K562 (cell line): ENCODE measurements at regions not wholly inside any gene's neighbourhood (a gene's known extent, or its start where the extent isn't known, plus 50 kb on each side); places are given as distances from the start of the nearest gene placed in this dataset.

Experiments
- ATF6 ChIP-seq: sonication (generic); formaldehyde crosslinking; IDR thresholded peaks from 2 replicates; pipeline ENCODE4 v1.4.0; 2020; ENCODE audit warnings: mild to moderate bottlenecking, missing genetic modification reagents
- C11orf30 ChIP-seq: fragments of 450-650 bp; IDR thresholded peaks from 2 replicates; pipeline ENCODE4 v1.6.1; 2016; ENCODE audit warnings: low read depth, mild to moderate bottlenecking
- CHCHD3 ChIP-seq: fragments of 250-450 bp; sonication (Bioruptor Pico); IDR thresholded peaks from 2 replicates; pipeline ENCODE4 v2.1.2; 2022; ENCODE audit warnings: mild to moderate bottlenecking
- HDAC3 ChIP-seq: fragments of 450-650 bp; IDR thresholded peaks from 2 replicates; pipeline ENCODE4 v1.6.1; 2018; ENCODE audit warnings: borderline replicate concordance, mild to moderate bottlenecking, moderate library complexity; ENCODE audit not compliant: partially characterized antibody
- ILF3 ChIP-seq: fragments of 450-650 bp; IDR thresholded peaks from 2 replicates; pipeline ENCODE4 v1.6.1; 2018; ENCODE audit warnings: antibody characterized with exemption, mild to moderate bottlenecking, moderate library complexity, borderline replicate concordance
- MAFG ChIP-seq: fragments of 450-650 bp; conservative IDR thresholded peaks from 2 replicates; pipeline ENCODE4 v1.6.1; 2016; ENCODE audit warnings: missing genetic modification characterization, missing compliant biosample characterization
- PBX2 ChIP-seq, 2 experiments: IDR thresholded peaks in 1 of 2; conservative IDR thresholded peaks in 1 of 2; 2 replicates each; pipeline ENCODE4 v1.6.1; 2016; ENCODE audit warnings: low read depth in 2 of 2, mild to moderate bottlenecking in 1 of 2, missing compliant biosample characterization in 1 of 2, missing genetic modification characterization in 1 of 2, moderate library complexity in 1 of 2
- PKNOX1 ChIP-seq: fragments of 450-650 bp; IDR thresholded peaks from 2 replicates; pipeline ENCODE4 v1.6.1; 2016
- POLR2B ChIP-seq: fragments of 450-650 bp; IDR thresholded peaks from 2 replicates; pipeline ENCODE4 v1.6.1; 2018; ENCODE audit warnings: low read depth; ENCODE audit not compliant: partially characterized antibody
- ZNF274 ChIP-seq: IDR thresholded peaks from 2 replicates; pipeline ENCODE4 v1.6.1; 2011; ENCODE audit warnings: low read depth, mild to moderate bottlenecking, low read length, moderate library complexity, borderline replicate concordance
- ZNF707 ChIP-seq: fragments of 250-450 bp; sonication (Bioruptor Pico); conservative IDR thresholded peaks from 2 replicates; pipeline ENCODE4 v1.8.0; 2022; ENCODE audit warnings: inconsistent platforms, mild to moderate bottlenecking, moderate library complexity
- ZZZ3 ChIP-seq: fragments of 450-650 bp; IDR thresholded peaks from 2 replicates; pipeline ENCODE4 v1.6.1; 2016; ENCODE audit warnings: antibody characterized with exemption, mild to moderate bottlenecking, moderate library complexity

GRCh38 chr17:33786478-33786877 lies 468.6 kb upstream of the CCL2 start (continued):
- TF ChIP-seq ZNF274, result no peak
- TF ChIP-seq ATF6 (CRISPR knock-in tag), result no peak
- no peak for TF ChIP-seq POLR2B
- peak; percentile 32; the same call in 1 of the 2 replicates for TF ChIP-seq C11orf30
- no peak for TF ChIP-seq PBX2 (CRISPR knock-in tag; IDR thresholded peaks at IDR 0.05; ENCODE audit: low read depth)
- TF ChIP-seq PBX2 (tag; conservative IDR thresholded peaks at IDR 0.05; ENCODE audit: low read depth), result peak; percentile 87
- TF ChIP-seq CHCHD3 (CRISPR knock-in tag), result no peak
- no peak for TF ChIP-seq ZZZ3
- TF ChIP-seq ZNF707 (CRISPR knock-in tag), result no peak
- TF ChIP-seq PKNOX1, result peak; percentile 24; the same call in 1 of the 2 replicates
- TF ChIP-seq HDAC3, result no peak
- no peak for TF ChIP-seq ILF3
- TF ChIP-seq MAFG (tag), result peak; percentile 57
